ENCODE measurements at regions not wholly inside any gene's neighbourhood (a gene's known extent, or its start where the extent isn't known, plus 50 kb on each side); places are given as distances from the start of the nearest gene placed in this dataset.
"Not testable (repeated sequence)": the region's sequence is repeated elsewhere in the genome, so short reads cannot be mapped to it uniquely, and the experiment has no call there.

GRCh38 chr14:97143011-97143410, 345.8 kb downstream of the VRK1 start (continued):
- TF ChIP-seq ZBTB26 (CRISPR knock-in tag; IDR thresholded peaks at IDR 0.05; ENCODE audit: borderline replicate concordance), result no peak
- TF ChIP-seq ZNF607 (CRISPR knock-in tag; IDR thresholded peaks at IDR 0.05; ENCODE audit: borderline replicate concordance), result no peak

GRCh38 chr14:97143456-97143855, 346.3 kb downstream of the VRK1 start:
- ATAC-seq (no peak), FAIRE-seq (no peak), DNase-seq (ENCODE audit: low spot score) (no peak)
- no TSS peak for BruUV-seq (replicated peaks)
- Histone ChIP-seq H3K9ac (ENCODE audit: insufficient read depth, low read depth, low read length) (no peak overlapping the region), H3K9me3 (ENCODE audit: low read length) (no peaks in the 10 kb centered on the region), H3K4me2 (ENCODE audit: low read depth, low read length) (no peak overlapping the region), H3K27ac (ENCODE audit: extremely low read length, insufficient read depth, low read length) (no peak overlapping the region), H3K79me2 (ENCODE audit: insufficient read depth, low read length) (no peaks in the 10 kb centered on the region), H4K20me1 (ENCODE audit: insufficient read depth, low read length) (no peaks in the 10 kb centered on the region), H3K4me3 (replicated peaks in 1 of 3; ENCODE audit: insufficient read depth in 1 of 3, low read depth in 2 of 3, low read length in 3 of 3) (no peak overlapping the region), H3K4me1 (ENCODE audit: insufficient read depth, low read length) (no peaks in the 10 kb centered on the region), H3K27me3 (ENCODE audit: control insufficient read depth in 1 of 2, insufficient read depth in 2 of 2, low read length in 2 of 2) (no peaks in the 10 kb centered on the region), H2AFZ (ENCODE audit: low read length) (no peak overlapping the region), H3K36me3 (replicated peaks in 1 of 2; ENCODE audit: control insufficient read depth in 1 of 2, insufficient read depth in 2 of 2, low read length in 2 of 2) (no peaks in the 10 kb centered on the region)
- ChIA-PET CTCF (ENCODE audit: low intra/inter-chr PET ratio, low total read pairs) (no interaction called here), POLR2A (no interaction called here)
- WGBS (ENCODE audit: low lambda C conversion rate), result 2% methylated on average over 4 of the region's 4 CpGs
- in situ Hi-C loops (cut with HindIII; ENCODE audit: extremely low pct_ligation_motif_present, low pct_unique_long_range_greater_than_20kb) (no loop called here), intact Hi-C loops (cut with micrococcal nuclease; ENCODE audit: unreplicated experiment) (no loop called here)
- no peak for TF ChIP-seq TRIM22 (IDR thresholded peaks at IDR 0.05)
- TF ChIP-seq IKZF5 (CRISPR knock-in tag; IDR thresholded peaks at IDR 0.05), result no peak
- no peak for TF ChIP-seq SAP130 (CRISPR knock-in tag; IDR thresholded peaks at IDR 0.05; ENCODE audit: low read depth)
- TF ChIP-seq KDM5A (IDR thresholded peaks at IDR 0.05; ENCODE audit: borderline replicate concordance, low read length), result no peak
- TF ChIP-seq ZNF510 (CRISPR knock-in tag; IDR thresholded peaks at IDR 0.05; ENCODE audit: low read depth), result no peak
- TF ChIP-seq MATR3 (CRISPR knock-in tag; IDR thresholded peaks at IDR 0.05), result no peak
- TF ChIP-seq ZC3H13 (CRISPR knock-in tag; IDR thresholded peaks at IDR 0.05), result no peak
- no peak for TF ChIP-seq SMC3 (IDR thresholded peaks at IDR 0.05; ENCODE audit: low read length)
- no peak for TF ChIP-seq MAFG (CRISPR knock-in tag; IDR thresholded peaks at IDR 0.05)
- no peak for TF ChIP-seq SMARCE1 (IDR thresholded peaks at IDR 0.05; ENCODE audit: borderline replicate concordance)
- TF ChIP-seq ZNF792 (CRISPR knock-in tag; IDR thresholded peaks at IDR 0.05), result no peak
- TF ChIP-seq ZNF703 (CRISPR knock-in tag; IDR thresholded peaks at IDR 0.05; ENCODE audit: borderline replicate concordance), result no peak
- TF ChIP-seq SATB2 (CRISPR knock-in tag; IDR thresholded peaks at IDR 0.05), result no peak
- TF ChIP-seq ZFP62 (CRISPR knock-in tag; IDR thresholded peaks at IDR 0.05), result no peak
- no peak for TF ChIP-seq FOXM1 (CRISPR knock-in tag; IDR thresholded peaks at IDR 0.05)

GRCh38 chr14:97148021-97148420, 350.8 kb downstream of the VRK1 start:
- H4K20me1 ChIP-seq (ENCODE audit: insufficient read depth, low read length); FAIRE-seq; H3K27ac ChIP-seq (ENCODE audit: extremely low read length, insufficient read depth, low read length); BruUV-seq (replicated peaks); CTCF ChIA-PET (ENCODE audit: low intra/inter-chr PET ratio, low total read pairs); H3K9ac ChIP-seq (ENCODE audit: insufficient read depth, low read depth, low read length); H3K36me3 ChIP-seq (replicated peaks in 1 of 2; ENCODE audit: control insufficient read depth in 1 of 2, insufficient read depth in 2 of 2, low read length in 2 of 2); H2AFZ ChIP-seq (ENCODE audit: low read length); ATAC-seq; intact Hi-C loops (cut with micrococcal nuclease; ENCODE audit: unreplicated experiment); H3K27me3 ChIP-seq (ENCODE audit: control insufficient read depth in 1 of 2, insufficient read depth in 2 of 2, low read length in 2 of 2); DNase-seq (ENCODE audit: low spot score); in situ Hi-C loops (cut with HindIII; ENCODE audit: extremely low pct_ligation_motif_present, low pct_unique_long_range_greater_than_20kb); POLR2A ChIA-PET; H3K79me2 ChIP-seq (ENCODE audit: insufficient read depth, low read length); H3K4me1 ChIP-seq (ENCODE audit: insufficient read depth, low read length); H3K4me2 ChIP-seq (ENCODE audit: low read depth, low read length); H3K4me3 ChIP-seq (replicated peaks in 1 of 3; ENCODE audit: insufficient read depth in 1 of 3, low read depth in 2 of 3, low read length in 3 of 3); H3K9me3 ChIP-seq (ENCODE audit: low read length): not testable (repeated sequence)

Data from HepG2 (cell line).